NB4 (cell line): ENCODE measurements at regions not wholly inside any gene's neighbourhood (a gene's known extent, or its start where the extent isn't known, plus 50 kb on each side); places are given as distances from the start of the nearest gene placed in this dataset.

Source experiments
- POLR2A ChIP-seq: IDR thresholded peaks from 2 replicates; pipeline ENCODE4 v1.6.1; 2011; ENCODE audit warnings: mild to moderate bottlenecking; ENCODE audit not compliant: insufficient read length; ENCODE audit errors: extremely low read depth
- TF ChIP-seq, protein P1 (sequence below): IDR thresholded peaks from one replicate; pipeline ENCODE4 v1.5.1; 2012; ENCODE audit warnings: low read depth, low read length
- TF ChIP-seq, protein P2 (sequence below): IDR thresholded peaks from 2 replicates; pipeline ENCODE4 v1.6.1; 2011; ENCODE audit warnings: low read depth, low read length

DNA sequence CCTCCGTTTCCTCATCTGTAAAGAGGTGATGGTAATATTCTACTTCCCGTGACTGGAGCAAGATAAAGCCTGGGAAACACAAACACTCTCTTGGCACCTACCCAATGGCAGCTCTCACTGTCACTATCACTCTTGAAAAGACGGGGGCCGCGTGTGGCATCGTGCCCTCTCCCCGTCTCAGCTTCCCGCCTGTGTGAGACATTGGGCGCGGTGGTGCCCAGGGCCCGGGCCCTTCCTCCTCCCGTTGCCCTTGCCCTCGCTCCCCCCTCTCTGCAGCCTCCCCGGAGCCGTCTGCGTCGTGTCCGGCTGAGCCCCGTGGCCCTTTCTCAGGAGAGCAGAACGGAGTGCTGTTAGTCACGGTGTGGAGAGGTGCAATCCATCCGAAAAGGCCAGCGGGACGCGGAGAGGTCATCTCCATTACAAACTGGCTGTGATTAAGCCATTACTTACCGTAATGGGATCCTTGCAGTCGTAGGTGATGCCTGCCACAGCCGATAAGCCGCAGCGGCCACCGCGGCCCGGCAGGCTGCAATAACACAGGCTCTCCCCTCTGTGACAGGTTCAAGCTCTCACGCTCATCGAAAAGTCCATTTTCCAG, 156.4 kb upstream of the ZC3H12A start:
- TF ChIP-seq, protein P1, sequence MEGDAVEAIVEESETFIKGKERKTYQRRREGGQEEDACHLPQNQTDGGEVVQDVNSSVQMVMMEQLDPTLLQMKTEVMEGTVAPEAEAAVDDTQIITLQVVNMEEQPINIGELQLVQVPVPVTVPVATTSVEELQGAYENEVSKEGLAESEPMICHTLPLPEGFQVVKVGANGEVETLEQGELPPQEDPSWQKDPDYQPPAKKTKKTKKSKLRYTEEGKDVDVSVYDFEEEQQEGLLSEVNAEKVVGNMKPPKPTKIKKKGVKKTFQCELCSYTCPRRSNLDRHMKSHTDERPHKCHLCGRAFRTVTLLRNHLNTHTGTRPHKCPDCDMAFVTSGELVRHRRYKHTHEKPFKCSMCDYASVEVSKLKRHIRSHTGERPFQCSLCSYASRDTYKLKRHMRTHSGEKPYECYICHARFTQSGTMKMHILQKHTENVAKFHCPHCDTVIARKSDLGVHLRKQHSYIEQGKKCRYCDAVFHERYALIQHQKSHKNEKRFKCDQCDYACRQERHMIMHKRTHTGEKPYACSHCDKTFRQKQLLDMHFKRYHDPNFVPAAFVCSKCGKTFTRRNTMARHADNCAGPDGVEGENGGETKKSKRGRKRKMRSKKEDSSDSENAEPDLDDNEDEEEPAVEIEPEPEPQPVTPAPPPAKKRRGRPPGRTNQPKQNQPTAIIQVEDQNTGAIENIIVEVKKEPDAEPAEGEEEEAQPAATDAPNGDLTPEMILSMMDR, result no peak
- TF ChIP-seq, protein P2, sequence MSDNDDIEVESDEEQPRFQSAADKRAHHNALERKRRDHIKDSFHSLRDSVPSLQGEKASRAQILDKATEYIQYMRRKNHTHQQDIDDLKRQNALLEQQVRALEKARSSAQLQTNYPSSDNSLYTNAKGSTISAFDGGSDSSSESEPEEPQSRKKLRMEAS, result no peak
- no peak for TF ChIP-seq POLR2A
